HG03575 (cell line): ENCODE measurements at regions not wholly inside any gene's neighbourhood (a gene's known extent, or its start where the extent isn't known, plus 50 kb on each side); places are given as distances from the start of the nearest gene placed in this dataset.
"Not testable (repeated sequence)": the region's sequence is repeated elsewhere in the genome, so short reads cannot be mapped to it uniquely, and the experiment has no call there.

Experiments
- ATAC-seq: cut with Tn5 transposase; IDR thresholded peaks from one replicate; pipeline ENCODE4 v1.9.1; 2021; ENCODE audit not compliant: unreplicated experiment, insufficient number of reproducible peaks, low FRiP score; ENCODE audit errors: extremely low read depth

DNA sequence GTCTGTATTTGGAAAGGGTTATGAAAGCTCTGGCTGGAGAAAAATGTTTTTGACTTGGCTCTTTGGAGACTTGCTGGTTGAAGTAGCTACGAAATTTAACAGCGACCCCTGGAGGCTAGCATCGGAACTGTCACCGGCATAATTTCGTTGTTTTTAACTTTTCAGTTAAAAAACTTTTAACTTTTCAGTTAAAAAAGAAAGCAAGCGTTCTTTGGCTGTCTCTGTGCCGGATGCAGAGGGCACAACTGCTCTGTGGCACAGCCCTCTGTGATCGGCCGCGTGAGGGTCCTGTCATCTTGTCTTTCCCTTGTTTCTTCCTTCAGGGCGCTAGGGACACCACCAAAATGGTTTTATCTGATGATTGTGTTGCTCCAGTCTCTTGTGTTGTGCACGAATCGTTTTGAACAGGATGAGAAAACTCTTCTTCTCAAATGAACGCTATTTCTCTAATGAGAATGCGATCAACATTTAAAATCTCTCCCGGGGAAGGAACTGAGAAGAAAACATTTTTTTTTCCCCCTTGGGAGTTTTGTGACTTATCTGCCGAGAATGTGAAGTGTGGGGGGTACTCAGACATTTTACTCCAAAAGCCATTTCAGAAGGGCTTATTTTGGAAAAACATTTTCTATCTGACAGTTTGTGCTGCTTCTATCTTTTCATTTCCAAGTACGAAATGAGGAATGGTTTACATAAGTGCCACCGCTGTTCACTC is 57.1 kb downstream of the ADCYAP1 start:
- ATAC-seq: no peak

DNA sequence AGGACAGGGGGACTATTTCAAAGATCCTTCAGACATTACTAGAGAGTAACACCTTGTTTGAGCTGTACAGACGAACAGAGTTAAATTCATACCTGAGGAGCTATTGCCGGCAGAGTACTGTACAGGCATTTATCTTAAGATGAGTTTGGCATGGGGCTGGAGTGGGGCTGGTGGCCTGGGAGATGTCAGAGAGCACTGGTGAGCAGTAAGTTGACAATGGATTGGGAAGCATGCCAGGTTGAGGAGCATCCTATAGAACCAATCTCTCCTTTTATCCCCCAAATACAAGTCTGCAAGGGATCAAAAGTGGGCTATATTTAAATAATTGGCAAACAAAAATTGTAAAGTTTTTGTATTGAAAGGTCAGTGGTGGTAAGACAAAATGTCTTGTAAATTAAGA is 58.6 kb downstream of the ADCYAP1 start:
- ATAC-seq: no peak

- ATAC-seq: no peak
These were observed 61.5 kb downstream of the ADCYAP1 start for GRCh38 chr18:965921-966758.

- ATAC-seq: no peak
These were observed 62.3 kb downstream of the ADCYAP1 start for GRCh38 chr18:966759-967576.

GRCh38 chr18:968910-969309 is 64.2 kb downstream of the ADCYAP1 start:
- not testable (repeated sequence) for ATAC-seq

- ATAC-seq: not testable (repeated sequence)
These were observed 64.6 kb downstream of the ADCYAP1 start for GRCh38 chr18:969311-969710.

DNA sequence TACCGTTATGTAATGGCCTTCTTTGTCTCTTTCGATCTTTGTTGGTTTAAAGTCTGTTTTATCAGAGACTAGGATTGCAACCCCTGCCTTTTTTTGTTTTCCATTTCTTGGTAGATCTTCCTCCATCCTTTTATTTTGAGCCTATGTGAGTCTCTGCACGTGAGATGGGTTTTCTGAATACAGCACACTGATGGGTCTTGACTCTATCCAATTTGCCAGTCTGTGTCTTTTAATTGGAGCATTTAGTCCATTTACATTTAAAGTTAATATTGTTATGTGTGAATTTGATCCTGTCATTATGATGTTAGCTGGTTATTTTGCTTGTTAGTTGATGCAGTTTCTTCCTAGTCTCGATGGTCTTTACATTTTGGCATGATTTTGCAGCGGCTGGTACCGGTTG is 69.9 kb downstream of the ADCYAP1 start:
- not testable (repeated sequence) for ATAC-seq

GRCh38 chr18:976393-977128 is 71.9 kb downstream of the ADCYAP1 start:
- not testable (repeated sequence) for ATAC-seq

DNA sequence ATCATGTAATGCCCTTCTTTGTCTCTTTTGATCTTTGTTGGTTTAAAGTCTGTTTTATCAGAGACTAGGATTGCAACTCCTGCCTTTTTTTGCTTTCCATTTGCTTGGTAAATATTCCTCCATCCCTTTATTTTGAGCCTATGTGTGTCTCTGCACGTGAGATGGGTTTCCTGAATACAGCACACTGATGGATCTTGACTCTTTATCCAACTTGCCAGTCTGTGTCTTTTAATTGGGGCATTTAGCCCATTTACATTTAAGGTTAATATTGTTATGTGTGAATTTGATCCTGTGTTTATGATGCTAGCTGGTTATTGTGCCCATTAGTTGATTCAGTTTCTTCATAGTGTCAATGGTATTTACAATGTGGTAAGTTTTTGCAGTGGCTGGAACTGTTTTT is 72.7 kb downstream of the ADCYAP1 start:
- ATAC-seq: not testable (repeated sequence)

DNA sequence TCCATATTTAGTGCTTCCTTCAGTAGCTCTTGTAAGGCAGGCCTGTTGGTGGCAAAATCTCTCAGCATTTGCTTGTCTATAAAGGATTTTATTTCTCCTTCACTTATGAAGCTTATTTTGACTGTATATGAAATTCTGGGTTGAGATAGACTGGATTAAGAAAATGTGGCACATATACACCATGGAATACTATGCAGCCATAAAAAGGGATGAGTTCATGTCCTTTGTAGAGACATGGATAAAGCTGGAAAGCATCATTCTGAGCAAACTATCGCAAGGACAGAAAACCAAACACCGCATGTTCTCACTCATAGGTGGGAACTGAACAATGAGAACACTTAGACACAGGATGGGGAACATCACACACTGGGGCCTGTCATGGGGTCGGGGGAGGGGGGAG is 73.1 kb downstream of the ADCYAP1 start:
- not testable (repeated sequence) for ATAC-seq

GRCh38 chr18:980586-980985 is 75.9 kb downstream of the ADCYAP1 start:
- ATAC-seq: no peak

GRCh38 chr18:984004-984403 is 79.3 kb downstream of the ADCYAP1 start:
- no peak for ATAC-seq

DNA sequence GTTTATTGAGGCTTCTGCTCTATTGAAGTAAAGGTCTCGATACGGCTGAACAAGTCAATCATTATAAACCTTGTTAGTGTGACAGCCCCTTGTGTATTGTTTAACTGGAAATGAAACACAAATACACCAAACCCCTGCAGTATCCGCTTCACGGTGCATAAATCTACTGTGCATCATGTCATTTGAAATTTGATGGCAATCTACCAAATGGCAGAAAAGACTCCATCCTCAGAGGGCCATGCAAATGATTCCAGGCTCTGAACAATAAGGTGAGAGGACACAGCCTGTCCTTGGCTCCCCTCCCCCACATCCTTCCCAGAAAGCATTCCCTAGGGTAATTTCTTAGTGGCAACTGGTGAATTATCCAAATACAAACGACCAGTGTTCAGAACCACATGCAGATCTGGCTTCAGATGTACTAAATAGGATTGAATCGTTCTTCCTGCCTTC is 80.6 kb downstream of the ADCYAP1 start:
- ATAC-seq: no peak

- no peak for ATAC-seq
These were observed 81.4 kb downstream of the ADCYAP1 start for GRCh38 chr18:986051-986450.

DNA sequence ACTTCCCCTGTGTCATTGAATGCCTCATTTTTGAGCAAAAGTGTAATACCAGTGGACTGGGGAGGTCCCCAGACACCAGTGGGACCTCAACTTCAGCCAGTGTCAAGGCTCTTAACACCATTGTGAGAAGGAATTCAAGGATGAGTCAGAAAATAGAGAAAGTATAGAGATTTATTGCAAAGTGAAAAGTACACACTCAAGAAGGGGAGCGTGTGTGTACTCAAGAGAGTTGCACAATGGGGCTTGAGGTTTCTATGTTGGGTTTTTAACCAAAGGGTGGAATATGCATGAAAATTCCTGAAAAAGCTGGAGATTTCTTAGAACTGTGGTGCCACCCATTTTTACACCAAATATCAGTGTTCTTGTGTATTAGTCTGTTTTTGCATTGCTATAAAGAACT is 81.9 kb downstream of the ADCYAP1 start:
- no peak for ATAC-seq

DNA sequence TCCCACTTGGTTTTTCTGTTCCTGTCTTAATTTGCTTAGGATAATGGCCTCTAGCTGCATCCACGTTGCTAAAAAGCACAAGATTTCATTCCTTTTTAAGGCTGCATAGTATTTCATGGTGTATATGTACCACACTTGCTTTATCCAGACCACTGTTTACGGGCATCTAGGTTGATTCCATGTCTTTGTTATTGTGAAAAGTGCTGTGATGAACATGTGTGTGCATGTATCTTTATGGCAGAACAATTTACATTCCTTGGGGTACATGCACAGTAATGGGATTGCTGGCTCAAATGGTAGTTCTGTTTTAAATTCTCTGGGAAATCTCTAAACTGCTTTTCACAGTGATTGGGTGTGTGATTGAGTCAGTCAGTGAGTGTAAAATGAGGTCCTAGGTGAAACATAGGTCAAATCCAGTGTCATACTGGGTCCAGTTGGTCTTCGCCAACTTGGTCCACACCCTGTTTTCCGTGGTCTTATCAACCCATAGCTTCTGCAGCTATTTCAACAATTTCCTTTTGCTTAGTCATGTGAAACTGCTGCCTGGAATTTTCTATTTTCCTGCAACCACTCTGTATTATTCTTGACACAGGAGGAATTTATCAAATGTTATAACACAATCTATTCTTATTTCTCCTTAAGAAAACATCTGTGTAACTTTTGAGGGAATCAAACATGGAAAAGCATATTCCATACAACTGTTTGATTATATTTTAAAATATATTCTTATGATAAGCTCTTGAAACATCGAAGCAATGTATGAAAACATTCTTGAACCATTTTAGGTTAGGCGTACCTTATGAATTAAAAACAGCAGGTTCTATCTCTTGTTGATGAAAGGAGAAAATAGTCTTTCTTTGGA is 82.9 kb downstream of the ADCYAP1 start:
- ATAC-seq: no peak

DNA sequence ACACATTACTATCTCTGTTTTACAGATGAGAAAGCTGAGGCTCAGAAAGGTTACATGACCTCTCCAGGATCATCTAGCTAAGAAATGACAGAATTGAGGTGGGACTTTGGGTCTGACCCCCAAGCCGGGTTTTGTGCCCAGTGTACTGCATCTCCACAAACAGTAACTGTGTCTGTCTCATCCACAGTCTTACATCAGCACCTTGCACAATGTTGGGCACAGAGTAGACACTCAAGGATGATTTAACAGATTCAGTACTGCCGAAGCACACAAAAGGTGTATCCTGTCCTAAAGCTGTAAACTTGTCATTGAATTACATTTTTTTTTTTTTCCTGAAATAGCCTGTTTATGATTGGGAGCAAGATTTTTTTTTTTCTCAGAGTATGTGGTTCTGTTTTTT is 84.8 kb downstream of the ADCYAP1 start:
- ATAC-seq: no peak

GRCh38 chr18:990197-990596 is 85.5 kb downstream of the ADCYAP1 start:
- no peak for ATAC-seq
